ENCODE measurements at regions not wholly inside any gene's neighbourhood (a gene's known extent, or its start where the extent isn't known, plus 50 kb on each side); places are given as distances from the start of the nearest gene placed in this dataset.

DNA sequence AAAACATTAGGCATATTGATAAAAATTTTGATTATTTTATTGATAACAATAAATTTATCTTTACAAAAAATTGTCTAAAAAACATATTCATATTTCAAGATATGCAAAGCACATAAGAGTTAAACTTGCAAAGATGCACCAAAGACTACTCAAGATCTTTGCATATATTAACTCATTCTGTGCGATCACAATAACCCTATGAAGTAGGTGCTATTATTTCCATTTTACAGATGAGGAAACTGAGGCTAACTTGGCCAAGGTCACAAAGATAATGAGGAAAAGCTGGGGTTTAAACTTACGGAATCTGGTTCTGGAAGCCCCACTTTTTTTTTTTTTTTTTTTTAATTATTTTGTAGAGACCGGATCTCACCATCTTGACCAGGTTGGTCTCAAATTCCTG, 94.4 kb upstream of the SERTAD2 start:
- TF ChIP-seq, protein P1, sequence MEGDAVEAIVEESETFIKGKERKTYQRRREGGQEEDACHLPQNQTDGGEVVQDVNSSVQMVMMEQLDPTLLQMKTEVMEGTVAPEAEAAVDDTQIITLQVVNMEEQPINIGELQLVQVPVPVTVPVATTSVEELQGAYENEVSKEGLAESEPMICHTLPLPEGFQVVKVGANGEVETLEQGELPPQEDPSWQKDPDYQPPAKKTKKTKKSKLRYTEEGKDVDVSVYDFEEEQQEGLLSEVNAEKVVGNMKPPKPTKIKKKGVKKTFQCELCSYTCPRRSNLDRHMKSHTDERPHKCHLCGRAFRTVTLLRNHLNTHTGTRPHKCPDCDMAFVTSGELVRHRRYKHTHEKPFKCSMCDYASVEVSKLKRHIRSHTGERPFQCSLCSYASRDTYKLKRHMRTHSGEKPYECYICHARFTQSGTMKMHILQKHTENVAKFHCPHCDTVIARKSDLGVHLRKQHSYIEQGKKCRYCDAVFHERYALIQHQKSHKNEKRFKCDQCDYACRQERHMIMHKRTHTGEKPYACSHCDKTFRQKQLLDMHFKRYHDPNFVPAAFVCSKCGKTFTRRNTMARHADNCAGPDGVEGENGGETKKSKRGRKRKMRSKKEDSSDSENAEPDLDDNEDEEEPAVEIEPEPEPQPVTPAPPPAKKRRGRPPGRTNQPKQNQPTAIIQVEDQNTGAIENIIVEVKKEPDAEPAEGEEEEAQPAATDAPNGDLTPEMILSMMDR (conservative IDR thresholded peaks at IDR 0.05; ENCODE audit: low read depth, low read length), result no peak
- no peak for TF ChIP-seq EZH2 (IDR thresholded peaks at IDR 0.05; ENCODE audit: borderline replicate concordance, low read depth, low read length, poor library complexity, severe bottlenecking)

Measured in A673 (cell line).